IMR-90 (cell line): ENCODE measurements at regions not wholly inside any gene's neighbourhood (a gene's known extent, or its start where the extent isn't known, plus 50 kb on each side); places are given as distances from the start of the nearest gene placed in this dataset.

Source experiments
- ATAC-seq: fragments of 200-7000 bp; cut with Tn5 transposase; 2 replicates; pipeline ENCODE4 v1.9.1; 2020; ENCODE audit warnings: low read depth, mild to moderate bottlenecking, moderate library complexity
- BruUV-seq: library from RNA; stranded (reverse); fragments of 400-500 nt; replicated peaks from 2 replicates; lab custom pipeline; 2021; lab: Mats Ljungman, UMichigan
- CTCF ChIA-PET: fragments of 300-600 bp; formaldehyde crosslinking; extraction: SDS; loops from one replicate; lab custom pipeline; 2021; ENCODE audit warnings: antibody characterized with exemption; lab: Yijun Ruan, JAX
- POLR2A ChIA-PET: fragments of 300-600 bp; sonication (Branson Sonifier 250); formaldehyde crosslinking; loops from one replicate; lab custom pipeline; 2022; ENCODE audit warnings: antibody characterized with exemption; ENCODE audit not compliant: unreplicated experiment; lab: Charles Lee
- DNase-seq: peaks from one replicate; pipeline ENCODE4 v3.0.0; 2013
- H2AFZ ChIP-seq: replicated peaks from 2 replicates; pipeline ENCODE3; 2013; ENCODE audit warnings: low read length, mild to moderate bottlenecking; ENCODE audit not compliant: poor library complexity
- H2AK5ac ChIP-seq: 2 replicates; pipeline ENCODE4 v1.6.1; 2013; ENCODE audit warnings: low read depth, low read length, inconsistent platforms
- H2AK9ac ChIP-seq: replicated peaks from 2 replicates; pipeline ENCODE3; 2013; ENCODE audit warnings: mild to moderate bottlenecking, low read depth, low read length, moderate library complexity; ENCODE audit not compliant: poor library complexity
- H2BK120ac ChIP-seq: 2 replicates; pipeline ENCODE4 v1.6.1; 2013; ENCODE audit warnings: low read depth, low read length, inconsistent platforms
- H2BK15ac ChIP-seq: 3 replicates; pipeline ENCODE4 v1.6.1; 2013; ENCODE audit warnings: low read depth, low read length, inconsistent platforms
- H2BK20ac ChIP-seq: 2 replicates; pipeline ENCODE4 v1.6.1; 2013; ENCODE audit warnings: low read depth, mild to moderate bottlenecking, inconsistent platforms, low read length, moderate library complexity
- H2BK5ac ChIP-seq: 2 replicates; pipeline ENCODE4 v1.6.1; 2013; ENCODE audit warnings: mild to moderate bottlenecking, low read depth, low read length, inconsistent platforms; ENCODE audit not compliant: poor library complexity, severe bottlenecking
- H3K14ac ChIP-seq: replicated peaks from 2 replicates; pipeline ENCODE4 v1.6.1; 2013; ENCODE audit warnings: low read depth, low read length, inconsistent platforms
- H3K18ac ChIP-seq: 2 replicates; pipeline ENCODE4 v1.6.1; 2013; ENCODE audit warnings: low read depth, low read length, control low read depth
- H3K23ac ChIP-seq: 2 replicates; pipeline ENCODE4 v1.6.1; 2013; ENCODE audit warnings: low read depth, low read length, inconsistent platforms
- H3K27ac ChIP-seq: 2 replicates; pipeline ENCODE4 v1.5.1; 2013; ENCODE audit warnings: mild to moderate bottlenecking, control low read depth, low read length; ENCODE audit not compliant: insufficient read depth
- H3K27me3 ChIP-seq: 2 replicates; pipeline ENCODE4 v1.6.1; 2013; ENCODE audit warnings: low read length; ENCODE audit not compliant: control insufficient read depth, insufficient read depth
- H3K36me3 ChIP-seq: 2 replicates; pipeline ENCODE4 v1.6.1; 2013; ENCODE audit warnings: low read length, mixed read lengths; ENCODE audit not compliant: control insufficient read depth, insufficient read depth
- H3K4ac ChIP-seq: 2 replicates; pipeline ENCODE4 v1.6.1; 2013; ENCODE audit warnings: low read depth, low read length, inconsistent platforms
- H3K4me1 ChIP-seq: 2 replicates; pipeline ENCODE4 v1.6.1; 2013; ENCODE audit warnings: low read length, mixed read lengths; ENCODE audit not compliant: control insufficient read depth, insufficient read depth
- H3K4me2 ChIP-seq: 2 replicates; pipeline ENCODE4 v1.6.1; 2013; ENCODE audit warnings: low read depth, mild to moderate bottlenecking, control low read depth, low read length, moderate library complexity
- H3K4me3 ChIP-seq: 2 replicates; pipeline ENCODE4 v1.5.1; 2013; ENCODE audit warnings: low read depth, mild to moderate bottlenecking, control low read depth, low read length, moderate library complexity; ENCODE audit not compliant: insufficient read depth
- H3K56ac ChIP-seq: 2 replicates; pipeline ENCODE4 v1.6.1; 2013; ENCODE audit warnings: low read length, inconsistent platforms; ENCODE audit not compliant: insufficient read depth; ENCODE audit errors: extremely low read depth
- H3K79me1 ChIP-seq, 2 experiments: 2 replicates each; pipeline ENCODE4 v1.6.1; 2013; ENCODE audit warnings: low read length in 2 of 2, inconsistent platforms in 1 of 2, low read depth in 1 of 2
- H3K9ac ChIP-seq: 2 replicates; pipeline ENCODE4 v1.6.1; 2013; ENCODE audit warnings: low read depth, low read length, control low read depth
- H3K9me1 ChIP-seq: 2 replicates; pipeline ENCODE4 v1.6.1; 2013; ENCODE audit warnings: low read length, inconsistent platforms; ENCODE audit not compliant: insufficient read depth
- H3K9me3 ChIP-seq: 2 replicates; pipeline ENCODE4 v1.6.1; 2013; ENCODE audit warnings: low read length; ENCODE audit not compliant: control insufficient read depth, insufficient read depth
- H4K20me1 ChIP-seq: 2 replicates; pipeline ENCODE4 v1.6.1; 2013; ENCODE audit warnings: low read length, inconsistent platforms; ENCODE audit not compliant: insufficient read depth
- H4K5ac ChIP-seq: 2 replicates; pipeline ENCODE4 v1.6.1; 2013; ENCODE audit warnings: mild to moderate bottlenecking, low read depth, low read length, control low read depth
- H4K8ac ChIP-seq, 2 experiments: 2 replicates each; pipeline ENCODE4 v1.6.1; 2013; ENCODE audit warnings: low read depth in 2 of 2, low read length in 2 of 2, control low read depth in 1 of 2, inconsistent platforms in 1 of 2
- H4K91ac ChIP-seq: 2 replicates; pipeline ENCODE4 v1.6.1; 2013; ENCODE audit warnings: low read depth, low read length, inconsistent platforms; ENCODE audit not compliant: insufficient read depth
- BHLHE40 ChIP-seq: fragments of 150-350 bp; IDR thresholded peaks from 2 replicates; pipeline ENCODE4 v1.6.1; 2016; ENCODE audit warnings: mild to moderate bottlenecking, low read depth, low read length
- CEBPB ChIP-seq: IDR thresholded peaks from 2 replicates; pipeline ENCODE4 v1.6.1; 2012; ENCODE audit warnings: low read depth, low read length, improper control_type of control experiment
- CHD1 ChIP-seq: IDR thresholded peaks from 2 replicates; pipeline ENCODE4 v1.6.1; 2012; ENCODE audit warnings: low read depth, low read length, improper control_type of control experiment
- CTCF ChIP-seq: conservative IDR thresholded peaks from 2 replicates; pipeline ENCODE4 v1.5.1; 2012; ENCODE audit warnings: mild to moderate bottlenecking, low read depth, low read length, improper control_type of control experiment
- ELK1 ChIP-seq: fragments of 150-350 bp; IDR thresholded peaks from 2 replicates; pipeline ENCODE4 v1.6.1; 2016; ENCODE audit warnings: low read depth, mild to moderate bottlenecking, low read length, moderate library complexity, borderline replicate concordance
- FOS ChIP-seq: fragments of 150-350 bp; IDR thresholded peaks from 2 replicates; pipeline ENCODE4 v1.6.1; 2016; ENCODE audit warnings: low read depth, low read length
- MAFK ChIP-seq: IDR thresholded peaks from 2 replicates; pipeline ENCODE4 v1.6.1; 2012; ENCODE audit warnings: low read depth, low read length, improper control_type of control experiment
- MAZ ChIP-seq: IDR thresholded peaks from 2 replicates; pipeline ENCODE4 v1.6.1; 2012; ENCODE audit warnings: low read depth, mild to moderate bottlenecking, low read length, improper control_type of control experiment, moderate library complexity, borderline replicate concordance
- MXI1 ChIP-seq: IDR thresholded peaks from 2 replicates; pipeline ENCODE4 v1.6.1; 2012; ENCODE audit warnings: low read depth, mild to moderate bottlenecking, low read length, moderate library complexity, borderline replicate concordance
- NFE2L2 ChIP-seq: fragments of 150-350 bp; IDR thresholded peaks from 2 replicates; pipeline ENCODE4 v1.6.1; 2016; ENCODE audit warnings: low read depth, mild to moderate bottlenecking, low read length
- POLR2A ChIP-seq: IDR thresholded peaks from 2 replicates; pipeline ENCODE4 v1.6.1; 2012; ENCODE audit warnings: mild to moderate bottlenecking, low read depth, low read length
- RAD21 ChIP-seq: IDR thresholded peaks from 2 replicates; pipeline ENCODE4 v1.6.1; 2012; ENCODE audit warnings: low read length, improper control_type of control experiment
- RCOR1 ChIP-seq: IDR thresholded peaks from 2 replicates; pipeline ENCODE4 v1.6.1; 2012; ENCODE audit warnings: mild to moderate bottlenecking, low read length, improper control_type of control experiment; ENCODE audit not compliant: insufficient replicate concordance
- RFX5 ChIP-seq: IDR thresholded peaks from 2 replicates; pipeline ENCODE4 v1.8.0; 2012; ENCODE audit warnings: low read depth, mild to moderate bottlenecking, low read length, moderate library complexity
- SMC3 ChIP-seq: fragments of 150-350 bp; IDR thresholded peaks from 2 replicates; pipeline ENCODE4 v1.6.1; 2016; ENCODE audit warnings: low read depth, mild to moderate bottlenecking, antibody characterized with exemption, low read length, moderate library complexity
- WGBS, 2 experiments: methylation state at CpG; one replicate each; pipeline versions ENCODE4 v1.1.5 to v1.1.7; 2013; ENCODE audit warnings: missing lambda C conversion rate in 2 of 2; ENCODE audit not compliant: insufficient read length in 1 of 2; ENCODE audit errors: extremely low coverage in 2 of 2; 5-methylcytosine and 5-hydroxymethylcytosine counted together
- dilution Hi-C: fragments of 300-500 bp; cut with HindIII; formaldehyde crosslinking; loops from one replicate; pipeline ENCODE4 v1.14.3; 2018; ENCODE audit warnings: low sequenced_read_pairs; ENCODE audit not compliant: unreplicated experiment
- in situ Hi-C: fragments of 300-500 bp; cut with MboI; formaldehyde crosslinking; loops from 3 replicates; pipeline ENCODE4 v1.14.3; 2019; ENCODE audit warnings: low sequenced_read_pairs, inconsistent platforms, mixed read lengths
- intact Hi-C: fragments of 100-400 bp; cut with micrococcal nuclease; formaldehyde crosslinking; loops from 2 replicates; pipeline ENCODE4 v1.10.0; 2022
- TF ChIP-seq, protein P1 (sequence below): fragments of 150-350 bp; IDR thresholded peaks from 2 replicates; pipeline ENCODE4 v1.6.1; 2017; ENCODE audit warnings: mild to moderate bottlenecking, antibody characterized with exemption, low read length, low read depth

- Histone ChIP-seq H3K9ac (no peak overlapping the region), H4K91ac (no peak overlapping the region), H3K4me1 (no peaks in the 10 kb centered on the region), H4K8ac (no peak overlapping the region), H3K27ac (no peak overlapping the region), H3K14ac (no peak overlapping the region), H2BK5ac (no peak overlapping the region), H2BK120ac (no peak overlapping the region), H2BK15ac (no peak overlapping the region), H2AK9ac (no peak overlapping the region), H3K27me3 (no peaks in the 10 kb centered on the region), H2AFZ (no peak overlapping the region), H3K79me1 (no peaks in the 10 kb centered on the region), H3K9me3 (peaks cover 9% of the 10 kb centered on the region), H3K4me3 (no peak overlapping the region), H2AK5ac (no peak overlapping the region), H3K4me2 (no peak overlapping the region), H3K9me1 (no peaks in the 10 kb centered on the region), H4K5ac (no peak overlapping the region), H2BK20ac (no peak overlapping the region), H3K4ac (no peak overlapping the region), H3K23ac (no peak overlapping the region), H3K56ac (no peak overlapping the region), H4K20me1 (no peaks in the 10 kb centered on the region), H3K36me3 (no peaks in the 10 kb centered on the region), H3K18ac (no peak overlapping the region)
- no peak for DNase-seq
- intact Hi-C loops, result no loop called here
- BruUV-seq, result no TSS peak
- TF ChIP-seq CHD1 (no peak), CTCF (no peak), RAD21 (no peak), POLR2A (no peak), FOS (no peak), RCOR1 (no peak), CEBPB (no peak), RFX5 (no peak), SMC3 (no peak), MAZ (no peak), NFE2L2 (no peak), MXI1 (no peak), MAFK (no peak), BHLHE40 (no peak), ELK1 (no peak)
- TF ChIP-seq, protein P1, sequence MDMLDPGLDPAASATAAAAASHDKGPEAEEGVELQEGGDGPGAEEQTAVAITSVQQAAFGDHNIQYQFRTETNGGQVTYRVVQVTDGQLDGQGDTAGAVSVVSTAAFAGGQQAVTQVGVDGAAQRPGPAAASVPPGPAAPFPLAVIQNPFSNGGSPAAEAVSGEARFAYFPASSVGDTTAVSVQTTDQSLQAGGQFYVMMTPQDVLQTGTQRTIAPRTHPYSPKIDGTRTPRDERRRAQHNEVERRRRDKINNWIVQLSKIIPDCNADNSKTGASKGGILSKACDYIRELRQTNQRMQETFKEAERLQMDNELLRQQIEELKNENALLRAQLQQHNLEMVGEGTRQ, result no peak
- ChIA-PET CTCF (no interaction called here), POLR2A (no interaction called here)
- in situ Hi-C loops, result no loop called here
- no CpG with 5 or more reads among the region's 1 CpG for WGBS, 2 experiments
- dilution Hi-C loops, result no loop called here
- no peak for ATAC-seq
These were observed 445.0 kb upstream of the KLF6 start for GRCh38 chr10:4230036-4230435.
